Sigmoid colon (tissue), 6 donors: ENCODE measurements at regions not wholly inside any gene's neighbourhood (a gene's known extent, or its start where the extent isn't known, plus 50 kb on each side); places are given as distances from the start of the nearest gene placed in this dataset.

Source experiments
- DNase-seq: peaks from one replicate; pipeline ENCODE4 v3.0.0-alpha.2; 2019
- H3K27ac ChIP-seq, 4 donors: fragments of 200-600 bp; sonication (generic); one replicate each; pipeline ENCODE4 v1.5.1; 2016 to 2019; ENCODE audit warnings: mild to moderate bottlenecking in 1 of 4
- H3K27me3 ChIP-seq, 3 donors: fragments of 200-600 bp; sonication (generic); one replicate each; pipeline ENCODE4 v1.5.1; 2019; ENCODE audit warnings: mild to moderate bottlenecking in 1 of 3
- H3K36me3 ChIP-seq, 4 donors: fragments of 200-600 bp; sonication (generic); one replicate each; pipeline ENCODE4 v1.5.1; 2016 to 2019
- H3K4me1 ChIP-seq, 4 donors: fragments of 200-600 bp; sonication (generic); one replicate each; pipeline ENCODE4 v1.5.1; 2017 to 2019
- H3K4me3 ChIP-seq, 4 donors: fragments of 200-600 bp; sonication (generic); one replicate each; pipeline ENCODE4 v1.5.1; 2017 to 2019; ENCODE audit warnings: mild to moderate bottlenecking in 2 of 4, moderate library complexity in 1 of 4
- H3K9me3 ChIP-seq, 4 donors: fragments of 200-600 bp in 3 of 4; sonication (generic) in 3 of 4; one replicate each; pipeline versions ENCODE4 v1.5.1 to v1.6.1; 2013 to 2019
- CTCF ChIP-seq, 4 experiments: fragments of 450-650 bp in 3 of 4; fragments of 200-600 bp in 1 of 4; IDR thresholded peaks; one replicate each; pipeline ENCODE4 v1.5.1; 2016 to 2019; ENCODE audit warnings: antibody characterized with exemption in 4 of 4, mild to moderate bottlenecking in 3 of 4, moderate library complexity in 2 of 4
- EP300 ChIP-seq, 4 donors: sonication (generic); formaldehyde crosslinking; IDR thresholded peaks; one replicate each; pipeline ENCODE4 v1.6.1; 2017; ENCODE audit warnings: antibody characterized with exemption in 4 of 4
- POLR2A ChIP-seq, 2 donors: fragments of 450-650 bp; IDR thresholded peaks; one replicate each; pipeline ENCODE4 v1.6.1; 2016; ENCODE audit warnings: antibody characterized with exemption in 2 of 2, mild to moderate bottlenecking in 2 of 2, moderate library complexity in 2 of 2
- POLR2AphosphoS5 ChIP-seq, 4 donors: sonication (generic); formaldehyde crosslinking; IDR thresholded peaks; one replicate each; pipeline ENCODE4 v1.6.1; 2017; ENCODE audit warnings: antibody characterized with exemption in 4 of 4
- WGBS, 2 donors: extraction: QIAGEN DNeasy Blood & Tissue Kit; methylation state at CpG; one replicate each; pipeline ENCODE4 v1.1.7; 2013; 5-methylcytosine and 5-hydroxymethylcytosine counted together
- intact Hi-C: fragments of 100-400 bp; cut with DNase I; formaldehyde crosslinking; loops from one replicate; pipeline ENCODE4 v1.15.1; 2023
- donor health status: healthy with polysubstance abuse.
- donor health status: healthy.

- 92 to 97% methylated on average over 2 of the region's 2 CpGs for WGBS, 2 donors
- H3K27ac ChIP-seq: no peak overlapping the region
- no peaks in the 10 kb centered on the region for H3K9me3 ChIP-seq
- H3K4me3 ChIP-seq: no peak overlapping the region
- H3K27me3 ChIP-seq: no peaks in the 10 kb centered on the region
- intact Hi-C loops: no loop called here
- no peak for TF ChIP-seq POLR2AphosphoS5 (IDR thresholded peaks at IDR 0.05)
- no peak for TF ChIP-seq CTCF (IDR thresholded peaks at IDR 0.05)
- no peak for TF ChIP-seq POLR2A (IDR thresholded peaks at IDR 0.05)
- TF ChIP-seq EP300 (IDR thresholded peaks at IDR 0.05): no peak
- no peaks in the 10 kb centered on the region for H3K4me1 ChIP-seq
- no peaks in the 10 kb centered on the region for H3K36me3 ChIP-seq
- DNase-seq: no peak
These were observed 342.0 kb downstream of the EN1 start for GRCh38 chr2:118505436-118505835.

DNA sequence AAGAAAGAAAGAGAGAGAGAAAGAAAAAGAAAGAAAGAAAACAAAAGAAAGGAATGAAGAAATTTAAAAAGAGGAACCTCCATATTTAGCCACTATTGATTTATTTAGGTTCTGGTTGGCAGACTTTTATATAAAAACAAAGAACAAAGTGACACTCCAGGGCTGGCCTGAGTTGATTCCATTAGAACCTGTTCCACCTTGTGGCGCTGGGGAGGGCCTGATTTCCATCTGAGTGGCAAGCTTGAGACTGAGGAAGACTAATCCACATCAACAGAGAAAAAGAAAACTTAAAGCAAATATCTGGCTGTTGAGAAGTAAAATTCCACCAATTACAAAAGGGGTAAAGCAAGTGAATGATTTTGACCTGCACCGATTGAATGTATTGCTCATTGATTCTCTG is 345.3 kb downstream of the EN1 start:
- H3K4me1 ChIP-seq: no peaks in the 10 kb centered on the region
- no peaks in the 10 kb centered on the region for H3K9me3 ChIP-seq
- H3K27me3 ChIP-seq: no peaks in the 10 kb centered on the region
- DNase-seq: no peak
- intact Hi-C loops: no loop called here
- no peaks in the 10 kb centered on the region for H3K36me3 ChIP-seq
- TF ChIP-seq POLR2AphosphoS5 (IDR thresholded peaks at IDR 0.05) (no peak), EP300 (IDR thresholded peaks at IDR 0.05) (no peak), POLR2A (IDR thresholded peaks at IDR 0.05) (no peak), CTCF (IDR thresholded peaks at IDR 0.05) (no peak)
- no peak overlapping the region for H3K27ac ChIP-seq
- WGBS, 2 donors: 82 to 94% methylated on average over 2 of the region's 2 CpGs
- no peak overlapping the region for H3K4me3 ChIP-seq

DNA sequence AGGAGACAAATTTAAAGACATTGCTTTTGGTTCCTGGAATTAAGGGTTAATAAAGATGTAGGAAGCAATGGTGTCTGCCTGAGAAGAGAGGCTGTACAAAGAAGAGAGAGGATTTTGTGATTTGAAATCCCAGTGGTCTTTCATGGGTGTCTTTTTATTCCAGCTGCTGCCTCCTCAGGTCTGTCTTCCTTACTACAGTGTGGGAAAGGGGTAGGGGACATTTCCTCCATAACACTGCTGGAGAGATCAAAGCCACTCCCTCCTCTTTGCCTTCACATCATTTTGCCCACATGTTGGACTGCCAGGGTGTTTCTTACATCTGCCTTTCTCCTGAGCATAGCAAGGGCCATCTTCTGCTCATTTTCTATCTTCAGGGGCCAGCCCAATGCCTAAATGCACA is 348.5 kb downstream of the EN1 start:
- TF ChIP-seq POLR2AphosphoS5 (IDR thresholded peaks at IDR 0.05): no peak
- Histone ChIP-seq H3K4me3 (no peak overlapping the region), H3K4me1 (no peaks in the 10 kb centered on the region), H3K27ac (no peak overlapping the region), H3K9me3 (no peaks in the 10 kb centered on the region), H3K36me3 (no peaks in the 10 kb centered on the region), H3K27me3 (no peaks in the 10 kb centered on the region)
- no peak for DNase-seq
- intact Hi-C loops: no loop called here

- 35 to 68% methylated on average over 7 of the region's 7 CpGs for WGBS, 2 donors
- Histone ChIP-seq H3K9me3 (peaks cover 0 to 3% (median 1%) of the 10 kb centered on the region in 4 donors), H3K36me3 (no peaks in the 10 kb centered on the region), H3K27me3 (peaks cover 0 to 1% (median 0%) of the 10 kb centered on the region in 3 donors), H3K4me3 (no peak overlapping the region), H3K4me1 (no peaks in the 10 kb centered on the region), H3K27ac (no peak overlapping the region)
- intact Hi-C loops: no loop called here
- DNase-seq: no peak
- TF ChIP-seq EP300 (IDR thresholded peaks at IDR 0.05) (no peak), CTCF (IDR thresholded peaks at IDR 0.05) (no peak), POLR2AphosphoS5 (IDR thresholded peaks at IDR 0.05) (no peak), POLR2A (IDR thresholded peaks at IDR 0.05) (no peak)
These were observed 350.4 kb downstream of the EN1 start for GRCh38 chr2:118496870-118497611.

DNA sequence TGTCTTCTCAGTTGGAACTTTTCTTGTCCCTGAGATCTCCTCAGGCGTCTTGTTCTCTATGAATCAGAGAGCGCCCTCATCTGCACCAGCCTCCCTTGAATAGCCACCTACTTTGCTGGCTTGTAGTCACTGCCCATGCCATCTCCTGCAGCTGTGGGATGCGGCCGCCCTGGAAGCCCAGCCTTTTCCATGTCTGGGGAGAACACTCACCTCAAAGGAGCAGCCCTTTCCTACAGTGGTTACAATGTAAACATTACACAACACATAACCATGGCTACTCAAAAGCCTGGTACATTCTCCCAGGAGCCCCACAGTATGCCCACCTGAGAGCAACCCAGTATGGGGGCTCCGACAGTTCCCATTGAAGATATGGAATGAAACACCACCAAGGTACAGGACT is 351.0 kb downstream of the EN1 start:
- Histone ChIP-seq H3K27me3 (peaks cover 0 to 4% (median 0%) of the 10 kb centered on the region in 3 donors), H3K4me1 (no peaks in the 10 kb centered on the region), H3K27ac (no peak overlapping the region), H3K9me3 (peaks cover 0 to 5% (median 1%) of the 10 kb centered on the region in 4 donors), H3K36me3 (no peaks in the 10 kb centered on the region), H3K4me3 (no peak overlapping the region)
- DNase-seq: no peak
- WGBS, 2 donors: 76 to 86% methylated on average over 5 of the region's 5 CpGs
- TF ChIP-seq CTCF (IDR thresholded peaks at IDR 0.05) (no peak), EP300 (IDR thresholded peaks at IDR 0.05) (no peak), POLR2A (IDR thresholded peaks at IDR 0.05) (no peak), POLR2AphosphoS5 (IDR thresholded peaks at IDR 0.05) (no peak)
- intact Hi-C loops: no loop called here
